Stimulated activated CD4-positive, alpha-beta T cell treated with anti-CD3 and anti-CD28 coated beads, TNF-alpha, amount 100 ng/mL, for 48 hours (primary cell): ENCODE measurements at regions not wholly inside any gene's neighbourhood (a gene's known extent, or its start where the extent isn't known, plus 50 kb on each side); places are given as distances from the start of the nearest gene placed in this dataset.
"Not testable (repeated sequence)": the region's sequence is repeated elsewhere in the genome, so short reads cannot be mapped to it uniquely, and the experiment has no call there.

Source experiments
- DNase-seq, 3 donors: peaks; one replicate each; pipeline ENCODE4 v3.0.0-alpha.2; 2020; ENCODE audit warnings: low read depth in 3 of 3

DNA sequence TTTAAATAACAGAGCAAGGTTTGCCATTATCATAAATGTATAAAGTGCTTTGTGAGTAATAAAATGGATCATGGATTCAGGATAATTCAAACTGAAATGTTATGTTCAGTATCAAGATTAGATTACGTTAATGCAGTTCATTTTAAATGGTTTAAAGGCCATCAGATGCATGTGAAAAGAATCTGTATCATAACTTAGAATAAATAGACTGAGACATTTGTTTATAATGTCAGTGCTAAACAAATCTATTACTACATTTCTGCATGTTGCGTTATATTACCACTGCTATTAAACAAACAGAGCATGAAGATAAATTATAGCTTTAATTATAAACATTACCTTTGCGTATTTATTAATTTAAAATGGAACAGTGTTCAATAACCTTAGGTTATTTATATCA, 160.2 kb downstream of the TOX3 start:
- DNase-seq, result no peak

GRCh38 chr16:52384378-52384777, 162.6 kb downstream of the TOX3 start:
- no peak for DNase-seq

DNA sequence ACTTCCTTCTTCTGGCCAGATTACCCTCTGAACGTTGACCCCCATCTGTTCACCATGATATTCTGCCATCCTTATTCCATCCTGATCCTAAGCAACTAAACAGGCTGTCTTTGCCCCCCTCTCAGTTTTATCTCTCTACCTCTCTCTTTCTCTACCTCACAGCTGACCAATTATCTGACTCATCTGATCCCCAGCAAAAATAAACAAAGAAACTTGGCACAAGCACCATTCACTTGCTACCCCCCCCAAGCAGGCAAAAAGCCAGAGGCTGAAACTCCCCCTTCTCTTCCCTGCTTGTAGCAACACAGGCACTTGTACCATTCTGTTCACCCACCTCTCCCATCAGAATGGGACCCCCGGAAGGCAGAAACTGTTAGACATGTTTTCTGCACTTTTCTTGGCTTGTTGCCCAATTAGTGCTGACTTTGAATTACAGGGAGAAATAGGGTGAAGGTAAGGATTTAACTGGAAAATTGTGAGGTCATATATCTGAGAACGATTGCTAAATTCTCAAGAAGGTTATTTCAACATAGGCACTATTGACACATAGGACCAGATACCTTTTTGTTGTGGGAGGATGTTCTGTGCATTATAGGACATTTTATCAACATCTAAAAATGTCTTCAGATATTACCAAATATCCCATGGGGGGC, 163.2 kb downstream of the TOX3 start:
- DNase-seq, result no peak

GRCh38 chr16:52383119-52383518, 163.8 kb downstream of the TOX3 start:
- DNase-seq, result no peak

GRCh38 chr16:52379551-52379950, 167.4 kb downstream of the TOX3 start:
- DNase-seq, result no peak

GRCh38 chr16:52376676-52377280, 170.2 kb downstream of the TOX3 start:
- DNase-seq, result no peak

GRCh38 chr16:52372313-52372712, 174.6 kb downstream of the TOX3 start:
- DNase-seq, result no peak

- no peak for DNase-seq
Measured at GRCh38 chr16:52368859-52369258, 178.1 kb downstream of the TOX3 start.

DNA sequence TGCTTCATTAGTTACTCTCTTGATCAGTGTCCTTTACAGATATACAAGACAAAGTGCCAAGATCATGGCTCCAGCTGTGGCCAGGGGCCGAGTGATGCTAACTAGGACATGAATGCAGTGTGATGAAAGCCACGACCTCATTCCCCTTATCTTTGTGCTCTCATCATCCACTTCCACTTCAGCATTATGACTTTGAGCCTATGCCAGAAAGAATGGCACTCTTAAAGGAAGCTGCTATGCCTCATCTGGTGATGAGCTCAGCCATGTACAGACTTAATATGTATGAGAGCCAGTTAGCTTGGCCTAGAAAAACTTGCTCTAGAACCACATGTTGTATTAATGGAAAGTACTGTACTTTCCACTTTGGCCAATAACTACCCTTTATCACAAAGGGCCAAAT, 179.1 kb downstream of the TOX3 start:
- no peak for DNase-seq

- DNase-seq, result no peak
Measured at GRCh38 chr16:52366983-52367382, 180.0 kb downstream of the TOX3 start.

DNA sequence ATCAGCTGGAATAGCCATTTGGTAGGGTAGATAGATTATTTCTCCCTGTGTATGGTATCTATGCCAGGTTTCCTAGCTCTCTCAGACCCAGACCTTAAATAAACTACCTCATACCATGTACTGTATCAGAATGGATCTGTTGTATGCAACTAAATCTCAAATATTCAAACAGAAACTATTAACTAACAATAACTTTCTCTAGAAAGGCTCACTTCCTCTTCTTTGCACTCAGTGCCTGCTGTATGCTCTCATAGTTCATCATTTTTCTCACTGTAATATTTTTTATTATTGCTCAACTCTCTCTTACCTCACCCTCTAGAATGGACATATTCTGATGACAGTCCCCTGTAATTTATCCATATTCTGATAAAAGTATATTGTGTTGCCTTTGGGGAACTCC, 182.4 kb downstream of the TOX3 start:
- DNase-seq, result no peak

DNA sequence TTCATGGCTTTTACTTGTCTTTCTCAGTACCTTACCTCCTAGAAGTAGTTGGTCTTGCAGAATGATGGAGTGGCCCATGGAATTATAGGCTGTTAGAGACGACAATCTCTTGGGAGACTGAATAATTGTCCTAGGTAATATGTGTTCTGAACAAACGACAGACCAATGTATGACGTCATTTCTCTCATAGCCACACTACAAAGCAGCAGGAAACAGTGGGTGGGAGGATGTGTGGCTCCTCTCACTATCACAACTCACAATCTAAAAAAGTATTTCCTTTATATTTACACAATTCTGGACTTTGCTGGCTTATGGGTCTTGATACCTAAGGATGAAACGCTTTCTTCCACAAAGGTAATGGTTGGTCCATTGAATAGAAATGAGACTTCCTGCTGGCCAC, 183.9 kb downstream of the TOX3 start:
- DNase-seq, result no peak

GRCh38 chr16:52357711-52358110, 189.2 kb downstream of the TOX3 start:
- no peak for DNase-seq

GRCh38 chr16:52353249-52353648, 193.7 kb downstream of the TOX3 start:
- DNase-seq, result no peak

GRCh38 chr16:52351451-52351850, 195.5 kb downstream of the TOX3 start:
- DNase-seq, result no peak

- no peak for DNase-seq
Measured at GRCh38 chr16:52350031-52350642, 196.8 kb downstream of the TOX3 start.

GRCh38 chr16:52346709-52347108, 200.2 kb downstream of the TOX3 start:
- no peak for DNase-seq

- not testable (repeated sequence) for DNase-seq
Measured at GRCh38 chr16:52333673-52334072, 213.3 kb downstream of the TOX3 start.

DNA sequence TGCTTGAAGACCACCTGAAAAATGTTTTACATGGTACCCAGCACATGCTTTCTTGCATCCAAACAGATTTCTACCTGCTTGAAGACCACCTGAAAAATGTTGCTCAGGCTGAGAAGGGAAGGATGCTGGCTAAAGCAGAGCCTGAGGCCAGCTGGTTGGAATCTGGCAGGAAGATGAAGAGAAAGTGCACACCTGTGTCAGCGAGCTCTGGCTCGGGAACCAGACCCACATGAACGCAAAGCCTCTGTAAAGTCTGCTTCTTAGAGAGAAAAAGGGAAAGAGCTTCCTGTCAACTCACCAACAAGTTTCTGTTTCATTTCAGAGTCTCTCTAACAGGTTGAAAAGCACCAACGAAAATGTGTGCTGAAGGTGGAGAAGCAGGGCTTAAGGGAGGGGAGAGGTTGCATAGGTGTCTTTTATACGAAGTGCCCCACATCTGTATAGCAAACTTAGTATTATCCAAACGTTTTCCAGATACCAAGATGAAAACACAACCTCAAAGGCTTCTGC, 226.0 kb downstream of the TOX3 start:
- no peak for DNase-seq

- DNase-seq, result no peak
Measured at GRCh38 chr16:52318302-52319009, 228.5 kb downstream of the TOX3 start.

- DNase-seq, result no peak
Measured at GRCh38 chr16:52316241-52316640, 230.7 kb downstream of the TOX3 start.

GRCh38 chr16:52312716-52313115, 234.2 kb downstream of the TOX3 start:
- DNase-seq, result no peak
